GM23338 (cell line): ENCODE measurements at regions not wholly inside any gene's neighbourhood (a gene's known extent, or its start where the extent isn't known, plus 50 kb on each side); places are given as distances from the start of the nearest gene placed in this dataset.

ENCODE experiments used
- EZH2 ChIP-seq: fragments of 200-600 bp; sonication (generic); IDR thresholded peaks from one replicate; pipeline ENCODE4 v1.8.0; 2017; ENCODE audit warnings: antibody characterized with exemption, mild to moderate bottlenecking, low read depth; ENCODE audit not compliant: unreplicated experiment
- JUNB ChIP-seq: IDR thresholded peaks from one replicate; pipeline ENCODE4 v1.6.1; 2016; ENCODE audit warnings: antibody characterized with exemption; ENCODE audit not compliant: unreplicated experiment
- POLR2AphosphoS5 ChIP-seq: IDR thresholded peaks from 2 replicates; pipeline ENCODE4 v1.6.1; 2016; ENCODE audit warnings: antibody characterized with exemption, low read depth
- TF ChIP-seq, protein P1 (sequence below), 2 experiments: fragments of 200-600 bp in 1 of 2; sonication (generic) in 1 of 2; conservative IDR thresholded peaks; 2 replicates each; pipeline versions ENCODE4 v1.5.1 to v1.6.1; 2016 to 2017; ENCODE audit warnings: antibody characterized with exemption in 2 of 2, low read depth in 2 of 2, mild to moderate bottlenecking in 2 of 2, moderate library complexity in 1 of 2

DNA sequence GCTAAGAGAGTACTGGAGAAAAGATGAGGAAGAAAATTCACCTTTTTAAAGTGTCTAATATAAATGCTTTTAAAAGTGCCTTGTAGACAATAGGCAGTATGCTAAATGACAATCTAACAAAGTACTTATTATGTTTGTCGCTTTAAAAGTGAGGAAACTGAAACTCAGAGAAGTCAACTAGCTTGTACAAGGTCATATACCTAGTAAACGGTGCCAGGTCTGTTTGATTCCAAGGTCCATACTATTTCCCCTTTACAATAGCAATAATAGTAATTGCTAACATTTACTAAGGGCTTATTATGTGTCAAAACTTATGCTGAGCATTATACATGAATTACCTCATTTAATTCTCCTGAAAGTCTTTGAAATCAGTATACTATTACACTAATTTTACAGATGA lies 328.6 kb upstream of the SLC24A2 start:
- TF ChIP-seq POLR2AphosphoS5, result no peak
- TF ChIP-seq, protein P1, sequence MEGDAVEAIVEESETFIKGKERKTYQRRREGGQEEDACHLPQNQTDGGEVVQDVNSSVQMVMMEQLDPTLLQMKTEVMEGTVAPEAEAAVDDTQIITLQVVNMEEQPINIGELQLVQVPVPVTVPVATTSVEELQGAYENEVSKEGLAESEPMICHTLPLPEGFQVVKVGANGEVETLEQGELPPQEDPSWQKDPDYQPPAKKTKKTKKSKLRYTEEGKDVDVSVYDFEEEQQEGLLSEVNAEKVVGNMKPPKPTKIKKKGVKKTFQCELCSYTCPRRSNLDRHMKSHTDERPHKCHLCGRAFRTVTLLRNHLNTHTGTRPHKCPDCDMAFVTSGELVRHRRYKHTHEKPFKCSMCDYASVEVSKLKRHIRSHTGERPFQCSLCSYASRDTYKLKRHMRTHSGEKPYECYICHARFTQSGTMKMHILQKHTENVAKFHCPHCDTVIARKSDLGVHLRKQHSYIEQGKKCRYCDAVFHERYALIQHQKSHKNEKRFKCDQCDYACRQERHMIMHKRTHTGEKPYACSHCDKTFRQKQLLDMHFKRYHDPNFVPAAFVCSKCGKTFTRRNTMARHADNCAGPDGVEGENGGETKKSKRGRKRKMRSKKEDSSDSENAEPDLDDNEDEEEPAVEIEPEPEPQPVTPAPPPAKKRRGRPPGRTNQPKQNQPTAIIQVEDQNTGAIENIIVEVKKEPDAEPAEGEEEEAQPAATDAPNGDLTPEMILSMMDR (conservative IDR thresholded peaks at IDR 0.05; ENCODE audit: low read depth in 2 of 2), result no peak
- TF ChIP-seq JUNB, result no peak
- TF ChIP-seq EZH2, result no peak
